OCI-LY1 (cell line): ENCODE measurements at regions not wholly inside any gene's neighbourhood (a gene's known extent, or its start where the extent isn't known, plus 50 kb on each side); places are given as distances from the start of the nearest gene placed in this dataset.

Experiments used
- H2AFZ ChIP-seq: fragments of 200-600 bp; sonication (generic), shearing (Covaris generic); 2 replicates; pipeline ENCODE4 v1.6.0; 2014; ENCODE audit warnings: antibody characterized with exemption, mild to moderate bottlenecking, low read length
- H3F3A ChIP-seq: fragments of 200-600 bp; sonication (generic), shearing (Covaris generic); 2 replicates; pipeline ENCODE4 v1.6.0; 2014; ENCODE audit warnings: mild to moderate bottlenecking, antibody characterized with exemption, low read length, moderate library complexity; ENCODE audit not compliant: insufficient read depth
- H3K27ac ChIP-seq: fragments of 200-600 bp; sonication (generic); 2 replicates; pipeline ENCODE4 v1.5.1; 2014; ENCODE audit warnings: low read length, mixed run types, mild to moderate bottlenecking, low read depth; ENCODE audit not compliant: poor library complexity, severe bottlenecking
- H3K27me3 ChIP-seq: fragments of 200-600 bp; sonication (generic); 2 replicates; pipeline ENCODE4 v1.6.0; 2014; ENCODE audit warnings: antibody characterized with exemption, mild to moderate bottlenecking, low read length, moderate library complexity; ENCODE audit not compliant: insufficient read depth
- H3K36me3 ChIP-seq: fragments of 200-600 bp; sonication (generic); 2 replicates; pipeline ENCODE4 v1.6.1; 2014; ENCODE audit warnings: mild to moderate bottlenecking, antibody characterized with exemption, low read length, moderate library complexity, mixed read lengths; ENCODE audit not compliant: insufficient read depth
- H3K4me1 ChIP-seq: fragments of 200-600 bp; sonication (generic); 2 replicates; pipeline ENCODE4 v1.5.1; 2014; ENCODE audit warnings: mild to moderate bottlenecking, low read length, moderate library complexity; ENCODE audit not compliant: insufficient read depth, severe bottlenecking
- H3K4me2 ChIP-seq: fragments of 200-600 bp; sonication (generic), shearing (Covaris generic); 2 replicates; pipeline ENCODE4 v1.6.1; 2014; ENCODE audit warnings: low read length
- H3K4me3 ChIP-seq: fragments of 200-600 bp; sonication (generic); 2 replicates; pipeline ENCODE4 v1.5.1; 2014; ENCODE audit warnings: low read length, low read depth, mild to moderate bottlenecking, mixed read lengths; ENCODE audit not compliant: poor library complexity, severe bottlenecking
- H3K79me2 ChIP-seq: fragments of 200-600 bp; shearing (Covaris generic); 2 replicates; pipeline ENCODE4 v1.6.1; 2016; ENCODE audit warnings: mixed run types, low read length, mixed read lengths; ENCODE audit not compliant: insufficient read depth
- H3K9ac ChIP-seq: fragments of 200-600 bp; sonication (generic), shearing (Covaris generic); 2 replicates; pipeline ENCODE4 v1.6.1; 2014; ENCODE audit warnings: mild to moderate bottlenecking, low read length, mixed read lengths
- H3K9me2 ChIP-seq: fragments of 200-600 bp; sonication (generic), shearing (Covaris generic); 2 replicates; pipeline ENCODE4 v1.6.1; 2014; ENCODE audit warnings: low read depth, mild to moderate bottlenecking, low read length, mixed read lengths
- H3K9me3 ChIP-seq: fragments of 200-600 bp; shearing (Covaris generic); 2 replicates; pipeline ENCODE4 v1.6.1; 2014; ENCODE audit warnings: low read length, mixed read lengths
- H4K20me1 ChIP-seq: fragments of 200-600 bp; sonication (generic), shearing (Covaris generic); 2 replicates; pipeline ENCODE4 v1.6.0; 2016; ENCODE audit warnings: mild to moderate bottlenecking, low read length; ENCODE audit not compliant: insufficient read depth
- EZH2 ChIP-seq: fragments of 200-600 bp; sonication (generic), shearing (Covaris generic); IDR thresholded peaks from 2 replicates; pipeline ENCODE4 v1.8.0; 2017; ENCODE audit warnings: borderline replicate concordance, mixed run types, mild to moderate bottlenecking, antibody characterized with exemption, low read length, moderate library complexity, mixed read lengths
- TF ChIP-seq, protein P1 (sequence below): fragments of 200-600 bp; sonication (generic), shearing (Covaris generic); IDR thresholded peaks from 2 replicates; pipeline ENCODE4 v1.5.1; 2017; ENCODE audit warnings: mild to moderate bottlenecking, antibody characterized with exemption, low read length, moderate library complexity, mixed read lengths

DNA sequence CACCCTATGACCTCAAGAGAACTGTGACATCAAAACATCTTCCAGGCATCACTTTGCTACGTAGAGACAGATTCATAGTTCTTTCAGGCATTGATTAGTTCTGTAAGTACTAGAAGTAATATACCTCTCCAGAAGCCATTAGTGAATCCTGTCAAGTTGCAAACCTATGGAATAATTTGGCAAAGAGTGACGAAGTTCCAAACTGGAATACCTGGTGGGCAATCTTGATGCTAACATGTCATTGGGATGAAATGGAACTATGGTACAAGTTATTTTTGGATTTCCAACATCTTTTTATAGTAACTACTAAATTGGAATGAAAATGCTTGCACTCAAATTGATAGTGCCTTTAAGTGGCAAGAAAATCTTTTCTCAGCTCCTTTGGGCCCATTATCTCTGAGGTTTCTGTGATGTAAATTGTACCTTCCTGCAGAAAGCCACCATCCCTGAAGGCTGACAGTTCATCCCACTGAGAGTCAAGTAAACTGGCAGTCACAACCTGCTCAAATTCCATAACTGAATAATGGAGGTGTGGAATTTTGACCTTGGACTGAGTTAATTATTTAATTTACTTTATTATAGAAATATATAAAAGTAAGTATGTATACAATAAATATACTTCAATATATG, 435.5 kb downstream of the DTWD2 start:
- H3K9me2 ChIP-seq = no peaks in the 10 kb centered on the region
- no peaks in the 10 kb centered on the region for H3K4me1 ChIP-seq
- H3K4me3 ChIP-seq = no peak overlapping the region
- no peaks in the 10 kb centered on the region for H3K36me3 ChIP-seq
- H3K9me3 ChIP-seq = no peaks in the 10 kb centered on the region
- no peak overlapping the region for H3K4me2 ChIP-seq
- no peaks in the 10 kb centered on the region for H3K27me3 ChIP-seq
- no peak overlapping the region for H3K27ac ChIP-seq
- TF ChIP-seq, protein P1, sequence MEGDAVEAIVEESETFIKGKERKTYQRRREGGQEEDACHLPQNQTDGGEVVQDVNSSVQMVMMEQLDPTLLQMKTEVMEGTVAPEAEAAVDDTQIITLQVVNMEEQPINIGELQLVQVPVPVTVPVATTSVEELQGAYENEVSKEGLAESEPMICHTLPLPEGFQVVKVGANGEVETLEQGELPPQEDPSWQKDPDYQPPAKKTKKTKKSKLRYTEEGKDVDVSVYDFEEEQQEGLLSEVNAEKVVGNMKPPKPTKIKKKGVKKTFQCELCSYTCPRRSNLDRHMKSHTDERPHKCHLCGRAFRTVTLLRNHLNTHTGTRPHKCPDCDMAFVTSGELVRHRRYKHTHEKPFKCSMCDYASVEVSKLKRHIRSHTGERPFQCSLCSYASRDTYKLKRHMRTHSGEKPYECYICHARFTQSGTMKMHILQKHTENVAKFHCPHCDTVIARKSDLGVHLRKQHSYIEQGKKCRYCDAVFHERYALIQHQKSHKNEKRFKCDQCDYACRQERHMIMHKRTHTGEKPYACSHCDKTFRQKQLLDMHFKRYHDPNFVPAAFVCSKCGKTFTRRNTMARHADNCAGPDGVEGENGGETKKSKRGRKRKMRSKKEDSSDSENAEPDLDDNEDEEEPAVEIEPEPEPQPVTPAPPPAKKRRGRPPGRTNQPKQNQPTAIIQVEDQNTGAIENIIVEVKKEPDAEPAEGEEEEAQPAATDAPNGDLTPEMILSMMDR = no peak
- no peak for TF ChIP-seq EZH2
- no peak overlapping the region for H2AFZ ChIP-seq
- no peaks in the 10 kb centered on the region for H3F3A ChIP-seq
- no peaks in the 10 kb centered on the region for H3K79me2 ChIP-seq
- no peaks in the 10 kb centered on the region for H4K20me1 ChIP-seq
- H3K9ac ChIP-seq = no peak overlapping the region

DNA sequence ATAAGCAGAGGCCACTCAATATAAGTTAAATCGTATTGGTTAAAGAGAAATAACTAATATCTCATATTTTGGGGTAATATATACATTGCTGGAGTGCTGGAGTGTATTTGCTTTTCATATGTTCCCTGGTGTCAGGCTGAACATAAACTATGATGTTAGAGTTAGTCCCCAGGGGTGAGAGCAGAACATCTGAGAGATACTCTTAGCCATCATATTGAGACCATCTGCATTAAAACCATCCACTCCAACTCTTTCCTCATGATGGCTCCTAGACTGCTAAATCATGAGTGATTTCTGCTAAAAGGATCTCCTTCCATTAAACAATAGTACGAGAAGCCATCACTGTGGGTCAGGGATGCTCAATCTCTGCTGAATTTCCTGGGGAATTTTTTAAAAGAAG, 436.2 kb downstream of the DTWD2 start:
- Histone ChIP-seq H3K36me3 (no peaks in the 10 kb centered on the region), H3K27me3 (no peaks in the 10 kb centered on the region), H3K27ac (no peak overlapping the region), H3K4me2 (no peak overlapping the region), H3K4me3 (no peak overlapping the region), H3K79me2 (no peaks in the 10 kb centered on the region), H3K4me1 (no peaks in the 10 kb centered on the region), H2AFZ (no peak overlapping the region), H3K9ac (no peak overlapping the region), H3K9me2 (no peaks in the 10 kb centered on the region), H3F3A (no peaks in the 10 kb centered on the region), H4K20me1 (no peaks in the 10 kb centered on the region), H3K9me3 (no peaks in the 10 kb centered on the region)
- no peak for TF ChIP-seq EZH2
- TF ChIP-seq, protein P1 = no peak

DNA sequence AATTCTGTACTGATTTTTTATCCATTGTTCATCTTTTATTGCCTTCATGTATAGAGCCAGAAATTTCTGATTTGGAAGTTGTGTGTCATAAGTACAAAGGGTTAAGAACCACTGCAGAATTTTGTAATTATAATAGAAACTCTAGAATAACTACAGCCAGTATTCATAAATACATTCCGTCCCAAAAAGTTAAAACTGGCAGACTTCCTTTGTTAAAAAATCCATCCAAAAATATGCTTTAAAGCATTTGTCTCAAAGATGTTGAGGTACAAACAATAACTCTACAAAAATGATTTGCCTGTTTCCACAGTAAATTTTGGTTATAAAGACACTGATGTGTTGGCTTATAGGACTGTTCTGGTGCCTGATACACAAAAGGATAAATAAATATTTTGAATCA, 436.6 kb downstream of the DTWD2 start:
- Histone ChIP-seq H2AFZ (no peak overlapping the region), H3K4me2 (no peak overlapping the region), H3F3A (no peaks in the 10 kb centered on the region), H3K27me3 (no peaks in the 10 kb centered on the region), H3K4me1 (no peaks in the 10 kb centered on the region), H3K9me2 (no peaks in the 10 kb centered on the region), H4K20me1 (no peaks in the 10 kb centered on the region), H3K79me2 (no peaks in the 10 kb centered on the region), H3K4me3 (no peak overlapping the region), H3K27ac (no peak overlapping the region), H3K9me3 (no peaks in the 10 kb centered on the region), H3K9ac (no peak overlapping the region), H3K36me3 (no peaks in the 10 kb centered on the region)
- TF ChIP-seq, protein P1 = no peak
- TF ChIP-seq EZH2 = no peak
